Left lung (tissue), 4 donors: ENCODE measurements at regions not wholly inside any gene's neighbourhood (a gene's known extent, or its start where the extent isn't known, plus 50 kb on each side); places are given as distances from the start of the nearest gene placed in this dataset.
A peak's percentile ranks its signal among the peaks of the same experiment; 100 is the strongest.

ENCODE experiments used
- ATAC-seq: fragments of 200-7000 bp; cut with Tn5 transposase; one replicate; pipeline ENCODE4 v1.9.1; 2020; ENCODE audit warnings: moderate library complexity
- DNase-seq, 4 donors: peaks; one replicate each; pipeline ENCODE4 v3.0.0-alpha.2; 2013 to 2020
- H3K27ac ChIP-seq, 2 donors: fragments of 200-600 bp; sonication (generic) in 1 of 2; one replicate each; pipeline versions ENCODE4 v1.5.0 to v1.8.0; 2020 to 2021
- H3K27me3 ChIP-seq, 2 donors: fragments of 200-600 bp; sonication (generic) in 1 of 2; one replicate each; pipeline versions ENCODE4 v1.5.0 to v1.8.0; 2020 to 2021
- H3K36me3 ChIP-seq, 2 donors: fragments of 200-600 bp; sonication (generic) in 1 of 2; one replicate each; pipeline versions ENCODE4 v1.5.0 to v1.8.0; 2020 to 2021
- H3K4me1 ChIP-seq, 2 donors: fragments of 200-600 bp; one replicate each; pipeline ENCODE4 v1.8.0; 2021
- H3K4me3 ChIP-seq, 2 donors: fragments of 200-600 bp; sonication (generic) in 1 of 2; one replicate each; pipeline versions ENCODE4 v1.5.0 to v1.8.0; 2020 to 2021; ENCODE audit warnings: mild to moderate bottlenecking in 1 of 2
- H3K9me3 ChIP-seq, 2 donors: fragments of 200-600 bp; sonication (generic) in 1 of 2; one replicate each; pipeline versions ENCODE4 v1.5.0 to v1.8.0; 2020 to 2021
- intact Hi-C, 2 donors: fragments of 100-400 bp; cut with DNase I; formaldehyde crosslinking; loops; one replicate each; pipeline versions ENCODE4 v1.11.2 to v1.14.2; 2022
- TF ChIP-seq, protein P1 (sequence below), 2 donors: fragments of 200-600 bp; sonication (generic) in 1 of 2; IDR thresholded peaks; one replicate each; pipeline versions ENCODE4 v1.5.0 to v1.8.0; 2021; ENCODE audit warnings: antibody characterized with exemption in 2 of 2
- donor health status: DM: no; HTN: yes; CAD: no.
- donor health status: DM: no; HTN: no; CAD: no.

- Histone ChIP-seq H3K27me3 (no peaks in the 10 kb centered on the region), H3K9me3 (no peaks in the 10 kb centered on the region), H3K4me3 (no peak overlapping the region), H3K36me3 (no peaks in the 10 kb centered on the region), H3K4me1 (no peaks in the 10 kb centered on the region), H3K27ac (no peak overlapping the region)
- intact Hi-C loops = no loop called here
- ATAC-seq (no peak), DNase-seq (no peak)
- TF ChIP-seq, protein P1, sequence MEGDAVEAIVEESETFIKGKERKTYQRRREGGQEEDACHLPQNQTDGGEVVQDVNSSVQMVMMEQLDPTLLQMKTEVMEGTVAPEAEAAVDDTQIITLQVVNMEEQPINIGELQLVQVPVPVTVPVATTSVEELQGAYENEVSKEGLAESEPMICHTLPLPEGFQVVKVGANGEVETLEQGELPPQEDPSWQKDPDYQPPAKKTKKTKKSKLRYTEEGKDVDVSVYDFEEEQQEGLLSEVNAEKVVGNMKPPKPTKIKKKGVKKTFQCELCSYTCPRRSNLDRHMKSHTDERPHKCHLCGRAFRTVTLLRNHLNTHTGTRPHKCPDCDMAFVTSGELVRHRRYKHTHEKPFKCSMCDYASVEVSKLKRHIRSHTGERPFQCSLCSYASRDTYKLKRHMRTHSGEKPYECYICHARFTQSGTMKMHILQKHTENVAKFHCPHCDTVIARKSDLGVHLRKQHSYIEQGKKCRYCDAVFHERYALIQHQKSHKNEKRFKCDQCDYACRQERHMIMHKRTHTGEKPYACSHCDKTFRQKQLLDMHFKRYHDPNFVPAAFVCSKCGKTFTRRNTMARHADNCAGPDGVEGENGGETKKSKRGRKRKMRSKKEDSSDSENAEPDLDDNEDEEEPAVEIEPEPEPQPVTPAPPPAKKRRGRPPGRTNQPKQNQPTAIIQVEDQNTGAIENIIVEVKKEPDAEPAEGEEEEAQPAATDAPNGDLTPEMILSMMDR (IDR thresholded peaks at IDR 0.05) = no peak
These were observed 125.3 kb upstream of the MAOA start for GRCh38 chrX:43530837-43531236.

GRCh38 chrX:43540318-43540717 is 115.8 kb upstream of the MAOA start:
- H3K4me3 ChIP-seq = no peak overlapping the region
- ATAC-seq = no peak
- no peaks in the 10 kb centered on the region for H3K27me3 ChIP-seq
- no peaks in the 10 kb centered on the region for H3K36me3 ChIP-seq
- H3K27ac ChIP-seq = no peak overlapping the region
- H3K4me1 ChIP-seq = no peaks in the 10 kb centered on the region
- intact Hi-C loops = no loop called here
- H3K9me3 ChIP-seq = no peaks in the 10 kb centered on the region
- DNase-seq = no peak
- TF ChIP-seq, protein P1 (IDR thresholded peaks at IDR 0.05) = no peak

GRCh38 chrX:43551590-43551989 is 104.5 kb upstream of the MAOA start:
- Histone ChIP-seq H3K27me3 (no peaks in the 10 kb centered on the region), H3K4me1 (no peaks in the 10 kb centered on the region), H3K27ac (no peak overlapping the region), H3K36me3 (no peaks in the 10 kb centered on the region), H3K4me3 (no peak overlapping the region), H3K9me3 (no peaks in the 10 kb centered on the region)
- TF ChIP-seq, protein P1 (IDR thresholded peaks at IDR 0.05) = no peak
- ATAC-seq = peak; percentile 46
- DNase-seq = no peak
- intact Hi-C loops = no loop called here

GRCh38 chrX:43552156-43552555 is 103.9 kb upstream of the MAOA start:
- Histone ChIP-seq H3K9me3 (no peaks in the 10 kb centered on the region), H3K4me3 (no peak overlapping the region), H3K36me3 (no peaks in the 10 kb centered on the region), H3K27ac (no peak overlapping the region), H3K4me1 (no peaks in the 10 kb centered on the region), H3K27me3 (no peaks in the 10 kb centered on the region)
- ATAC-seq (peak; percentile 79), DNase-seq (no peak)
- intact Hi-C loops = no loop called here
- TF ChIP-seq, protein P1 (IDR thresholded peaks at IDR 0.05) = no peak

DNA sequence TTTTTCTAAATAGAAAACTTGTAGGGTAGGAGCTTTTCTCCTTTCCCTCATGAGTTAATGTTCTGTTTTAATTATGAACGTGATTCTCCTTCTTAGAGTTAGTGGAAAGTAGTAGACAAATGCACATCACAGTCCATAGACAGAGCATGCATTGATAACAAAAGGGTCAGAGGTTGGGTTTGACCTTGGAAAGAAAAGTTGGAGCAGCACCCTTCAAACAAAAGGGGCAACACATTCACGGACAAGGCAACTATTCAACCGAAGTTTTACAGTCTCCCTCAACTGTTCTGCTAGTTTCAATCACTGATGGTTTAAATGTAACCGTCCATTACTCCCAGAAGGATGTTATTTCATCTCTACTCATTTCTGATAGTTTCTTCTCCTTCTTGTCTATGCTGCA is 103.4 kb upstream of the MAOA start:
- intact Hi-C loops = no loop called here
- DNase-seq = no peak
- no peak for ATAC-seq

More for the DNA sequence above, 103.4 kb upstream of the MAOA start:
- no peaks in the 10 kb centered on the region for H3K27me3 ChIP-seq
- no peak overlapping the region for H3K4me3 ChIP-seq
- H3K9me3 ChIP-seq = no peaks in the 10 kb centered on the region
- no peaks in the 10 kb centered on the region for H3K36me3 ChIP-seq
- TF ChIP-seq, protein P1 (IDR thresholded peaks at IDR 0.05) = no peak
- no peak overlapping the region for H3K27ac ChIP-seq
- no peaks in the 10 kb centered on the region for H3K4me1 ChIP-seq
